Inflammatory macrophage (primary cell): ENCODE measurements at regions not wholly inside any gene's neighbourhood (a gene's known extent, or its start where the extent isn't known, plus 50 kb on each side); places are given as distances from the start of the nearest gene placed in this dataset.

Experiments
- DNase-seq, 2 donors: peaks; one replicate each; pipeline ENCODE4 v3.0.0-alpha.2; 2020 to 2022

GRCh38 chr15:91692596-91692995 lies 160.9 kb upstream of the SLCO3A1 start:
- no peak for DNase-seq

GRCh38 chr15:91694131-91694830 lies 159.2 kb upstream of the SLCO3A1 start:
- DNase-seq: no peak

GRCh38 chr15:91694831-91695210 lies 158.7 kb upstream of the SLCO3A1 start:
- DNase-seq: peak; percentile 33 to 52

GRCh38 chr15:91695799-91696198 lies 157.7 kb upstream of the SLCO3A1 start:
- no peak for DNase-seq

- no peak for DNase-seq
Observed at GRCh38 chr15:91696981-91697380, 156.5 kb upstream of the SLCO3A1 start.

- no peak for DNase-seq
Observed at GRCh38 chr15:91698241-91698640, 155.3 kb upstream of the SLCO3A1 start.

GRCh38 chr15:91699741-91700140 lies 153.8 kb upstream of the SLCO3A1 start:
- DNase-seq: no peak

- no peak for DNase-seq
Observed at GRCh38 chr15:91703274-91703673, 150.2 kb upstream of the SLCO3A1 start.

- no peak for DNase-seq
Observed at GRCh38 chr15:91704343-91704742, 149.2 kb upstream of the SLCO3A1 start.

GRCh38 chr15:91706322-91707032 lies 147.0 kb upstream of the SLCO3A1 start:
- peak; percentile 82 to 83 for DNase-seq

GRCh38 chr15:91710080-91710698 lies 143.3 kb upstream of the SLCO3A1 start:
- DNase-seq: no peak

GRCh38 chr15:91711384-91712033 lies 142.0 kb upstream of the SLCO3A1 start:
- no peak for DNase-seq

- DNase-seq: no peak
Observed at GRCh38 chr15:91712286-91712685, 141.2 kb upstream of the SLCO3A1 start.

GRCh38 chr15:91716536-91716935 lies 137.0 kb upstream of the SLCO3A1 start:
- DNase-seq: no peak

GRCh38 chr15:91717811-91718210 lies 135.7 kb upstream of the SLCO3A1 start:
- DNase-seq: no peak

- no peak for DNase-seq
Observed at GRCh38 chr15:91723959-91724358, 129.5 kb upstream of the SLCO3A1 start.

GRCh38 chr15:91733661-91734060 lies 119.8 kb upstream of the SLCO3A1 start:
- DNase-seq: no peak

GRCh38 chr15:91737151-91737818 lies 116.2 kb upstream of the SLCO3A1 start:
- DNase-seq: no peak

GRCh38 chr15:91741986-91742385 lies 111.5 kb upstream of the SLCO3A1 start:
- no peak for DNase-seq

- DNase-seq: no peak
Observed at GRCh38 chr15:91751611-91752010, 101.9 kb upstream of the SLCO3A1 start.

GRCh38 chr15:91752081-91752785 lies 101.3 kb upstream of the SLCO3A1 start:
- no peak for DNase-seq

- no peak for DNase-seq
Observed at GRCh38 chr15:91759560-91759959, 93.9 kb upstream of the SLCO3A1 start.
